ENCODE measurements at regions not wholly inside any gene's neighbourhood (a gene's known extent, or its start where the extent isn't known, plus 50 kb on each side); places are given as distances from the start of the nearest gene placed in this dataset.

GRCh38 chr5:57325678-57326397 is 152.0 kb downstream of the GPBP1 start (continued):
- no peak for TF ChIP-seq ZFP3 (tag by site-specific recombination; IDR thresholded peaks at IDR 0.05; ENCODE audit: low read depth)
- no peak for TF ChIP-seq ZBTB10 (tag by site-specific recombination; IDR thresholded peaks at IDR 0.05)

GRCh38 chr5:57324861-57325260 is 151.0 kb downstream of the GPBP1 start:
- H3K36me3 ChIP-seq (ENCODE audit: control insufficient read depth in 2 of 2, insufficient read depth in 1 of 2, low read length in 2 of 2) = no peaks in the 10 kb centered on the region
- TF ChIP-seq ZNF677 (tag by site-specific recombination; IDR thresholded peaks at IDR 0.05) (no peak), ZBTB1 (tag by site-specific recombination; IDR thresholded peaks at IDR 0.05) (no peak), GLI2 (tag by site-specific recombination; IDR thresholded peaks at IDR 0.05; ENCODE audit: borderline replicate concordance, low read depth) (no peak), KLF16 (tag by site-specific recombination; IDR thresholded peaks at IDR 0.05) (no peak), ZNF366 (tag by site-specific recombination; conservative IDR thresholded peaks at IDR 0.05) (no peak), ZNF350 (tag by site-specific recombination; IDR thresholded peaks at IDR 0.05) (no peak), ZNF175 (tag by site-specific recombination; IDR thresholded peaks at IDR 0.05) (no peak), AEBP2 (tag by site-specific recombination; IDR thresholded peaks at IDR 0.05; ENCODE audit: borderline replicate concordance) (no peak), ZNF670 (tag by site-specific recombination; IDR thresholded peaks at IDR 0.05; ENCODE audit: low read depth) (no peak), ZNF37A (tag by site-specific recombination; IDR thresholded peaks at IDR 0.05) (no peak), ZBTB21 (tag by site-specific recombination; IDR thresholded peaks at IDR 0.05) (no peak), ZNF391 (tag by site-specific recombination; IDR thresholded peaks at IDR 0.05; ENCODE audit: borderline replicate concordance, low read depth) (no peak), ZBTB26 (tag by site-specific recombination; optimal IDR thresholded peaks at IDR 0.05) (no peak), MYNN (tag by site-specific recombination; IDR thresholded peaks at IDR 0.05; ENCODE audit: borderline replicate concordance) (no peak), ZNF416 (tag by site-specific recombination; IDR thresholded peaks at IDR 0.05) (no peak), ZNF354C (tag by site-specific recombination; IDR thresholded peaks at IDR 0.05; ENCODE audit: borderline replicate concordance, low read depth) (no peak), BCL11A (tag by site-specific recombination; IDR thresholded peaks at IDR 0.05; ENCODE audit: low read depth) (no peak), PRDM6 (tag by site-specific recombination; IDR thresholded peaks at IDR 0.05) (no peak)
- H3K4me1 ChIP-seq (ENCODE audit: control insufficient read depth, insufficient read depth, low read length) = no peaks in the 10 kb centered on the region
- ChIA-PET POLR2A (no interaction called here), CTCF (interaction anchor here (0.9 to 1.2 kb wide), 4 partner anchors 10 to 59 kb away, joined by 3 to 9 read pairs (median 4); no protein-coding TSS in a partner anchor)
- H3K4me3 ChIP-seq (ENCODE audit: low read depth, low read length) = no peak overlapping the region
- no peak overlapping the region for H3K27ac ChIP-seq (ENCODE audit: extremely low read depth, low read depth, low read length)
- no peaks in the 10 kb centered on the region for H3K9me3 ChIP-seq (ENCODE audit: control insufficient read depth, insufficient read depth, low read depth, low read length)
